ENCODE measurements at regions not wholly inside any gene's neighbourhood (a gene's known extent, or its start where the extent isn't known, plus 50 kb on each side); places are given as distances from the start of the nearest gene placed in this dataset.

GRCh38 chr10:108422286-108422685, 1257.8 kb upstream of the SORCS1 start:
- no peak for TF ChIP-seq CTCF (IDR thresholded peaks at IDR 0.05)
- TF ChIP-seq POLR2A (IDR thresholded peaks at IDR 0.05), result no peak
- no peak for TF ChIP-seq EP300 (IDR thresholded peaks at IDR 0.05)
- no peak for TF ChIP-seq POLR2AphosphoS5 (IDR thresholded peaks at IDR 0.05)

Measured in upper lobe of left lung (tissue), 4 donors.